Keratinocyte (primary cell): ENCODE measurements at regions not wholly inside any gene's neighbourhood (a gene's known extent, or its start where the extent isn't known, plus 50 kb on each side); places are given as distances from the start of the nearest gene placed in this dataset.

Experiments
- DNase-seq: peaks from one replicate; pipeline ENCODE4 v3.0.0-alpha.2; 2011; ENCODE audit warnings: low read depth, missing footprints, low spot score
- FAIRE-seq: peaks from 2 replicates; lab custom pipeline; 2011; peaks lifted over from hg19 to GRCh38; lab: Jason Lieb, UNC
- H2AFZ ChIP-seq: 2 replicates; pipeline ENCODE4 v1.6.0; 2012; ENCODE audit warnings: low read length, control low read depth, inconsistent platforms; ENCODE audit not compliant: control insufficient read depth
- H3K27ac ChIP-seq: 2 replicates; pipeline ENCODE4 v1.5.1; 2011; ENCODE audit warnings: low read length; ENCODE audit not compliant: control insufficient read depth, insufficient read depth
- H3K27me3 ChIP-seq: 3 replicates; pipeline ENCODE4 v1.6.0; 2011; ENCODE audit warnings: low read length; ENCODE audit not compliant: control insufficient read depth, insufficient read depth; ENCODE audit errors: extremely low read depth
- H3K36me3 ChIP-seq, 2 experiments: 2 replicates in 1 of 2; 3 replicates in 1 of 2; pipeline ENCODE4 v1.5.1; 2011; ENCODE audit warnings: low read length in 2 of 2, mild to moderate bottlenecking in 1 of 2; ENCODE audit not compliant: control insufficient read depth in 2 of 2, insufficient read depth in 2 of 2; ENCODE audit errors: extremely low read depth in 1 of 2
- H3K4me1 ChIP-seq: 3 replicates; pipeline ENCODE4 v1.5.1; 2011; ENCODE audit warnings: low read length; ENCODE audit not compliant: control insufficient read depth, insufficient read depth; ENCODE audit errors: extremely low read depth
- H3K4me2 ChIP-seq: 3 replicates; pipeline ENCODE4 v1.6.0; 2011; ENCODE audit warnings: low read depth, low read length; ENCODE audit not compliant: control insufficient read depth, insufficient read depth; ENCODE audit errors: extremely low read depth
- H3K4me3 ChIP-seq, 3 experiments: fragments of 200-600 bp in 1 of 3; sonication (generic) in 1 of 3; 2 replicates in 2 of 3; 3 replicates in 1 of 3; pipeline ENCODE4 v1.5.1; 2011 to 2016; ENCODE audit warnings: low read length in 3 of 3, mild to moderate bottlenecking in 3 of 3, control low read depth in 2 of 3, inconsistent platforms in 1 of 3, low read depth in 1 of 3, mixed read lengths in 1 of 3, mixed run types in 1 of 3, moderate library complexity in 1 of 3; ENCODE audit not compliant: control insufficient read depth in 2 of 3, insufficient read depth in 2 of 3; ENCODE audit errors: extremely low read depth in 1 of 3
- H3K79me2 ChIP-seq: 2 replicates; pipeline ENCODE4 v1.6.0; 2012; ENCODE audit warnings: low read length; ENCODE audit not compliant: control insufficient read depth, insufficient read depth
- H3K9ac ChIP-seq: 3 replicates; pipeline ENCODE4 v1.6.0; 2011; ENCODE audit warnings: low read length; ENCODE audit not compliant: control insufficient read depth, insufficient read depth; ENCODE audit errors: extremely low read depth
- H3K9me1 ChIP-seq: 3 replicates; pipeline ENCODE4 v1.6.0; 2011; ENCODE audit warnings: low read length; ENCODE audit not compliant: control insufficient read depth, insufficient read depth; ENCODE audit errors: extremely low read depth
- H3K9me3 ChIP-seq: 2 replicates; pipeline ENCODE4 v1.5.1; 2012; ENCODE audit warnings: low read depth, low read length; ENCODE audit not compliant: control insufficient read depth
- H4K20me1 ChIP-seq: 3 replicates; pipeline ENCODE4 v1.6.0; 2011; ENCODE audit warnings: low read length; ENCODE audit not compliant: control insufficient read depth, insufficient read depth; ENCODE audit errors: extremely low read depth
- CTCF ChIP-seq, 3 experiments: IDR thresholded peaks in 1 of 3; conservative IDR thresholded peaks in 1 of 3; optimal IDR thresholded peaks in 1 of 3; 2 replicates in 2 of 3; 3 replicates in 1 of 3; pipeline versions ENCODE3 to v1.5.1; 2011; ENCODE audit warnings: low read length in 3 of 3, mild to moderate bottlenecking in 3 of 3, moderate library complexity in 2 of 3, control low read depth in 1 of 3, inconsistent platforms in 1 of 3; ENCODE audit not compliant: insufficient read depth in 2 of 3; ENCODE audit errors: extremely low read depth in 1 of 3
- EZH2 ChIP-seq: IDR thresholded peaks from one replicate; pipeline ENCODE4 v1.6.1; 2012; ENCODE audit warnings: inconsistent platforms, mild to moderate bottlenecking, low read length, moderate library complexity
- dilution Hi-C: fragments of 300-500 bp; cut with MboI; formaldehyde crosslinking; loops from one replicate; pipeline ENCODE4 v1.7.0; 2020; ENCODE audit warnings: low sequenced_read_pairs; ENCODE audit not compliant: extremely low pct_ligation_motif_present

GRCh38 chr2:235134420-235134819 is 182.6 kb downstream of the SH3BP4 start:
- H3K9me1 ChIP-seq, result no peaks in the 10 kb centered on the region
- no peaks in the 10 kb centered on the region for H3K4me1 ChIP-seq
- H3K27me3 ChIP-seq, result peaks cover 4% of the 10 kb centered on the region
- no peaks in the 10 kb centered on the region for H4K20me1 ChIP-seq
- TF ChIP-seq EZH2 (no peak), CTCF (optimal IDR thresholded peaks at IDR 0.05 in 1 of 3, IDR thresholded peaks at IDR 0.05 in 1 of 3, conservative IDR thresholded peaks at IDR 0.05 in 1 of 3; ENCODE audit: extremely low read depth in 1 of 3, insufficient read depth in 2 of 3, low read length in 3 of 3) (no peak)
- H3K79me2 ChIP-seq, result no peaks in the 10 kb centered on the region
- no peak overlapping the region for H2AFZ ChIP-seq
- no peaks in the 10 kb centered on the region for H3K36me3 ChIP-seq
- no peak overlapping the region for H3K4me2 ChIP-seq
- H3K9ac ChIP-seq, result no peak overlapping the region
- no peak overlapping the region for H3K4me3 ChIP-seq
- FAIRE-seq (no peak), DNase-seq (no peak)
- H3K9me3 ChIP-seq, result no peaks in the 10 kb centered on the region
- H3K27ac ChIP-seq, result no peak overlapping the region
- dilution Hi-C loops, result no loop called here

DNA sequence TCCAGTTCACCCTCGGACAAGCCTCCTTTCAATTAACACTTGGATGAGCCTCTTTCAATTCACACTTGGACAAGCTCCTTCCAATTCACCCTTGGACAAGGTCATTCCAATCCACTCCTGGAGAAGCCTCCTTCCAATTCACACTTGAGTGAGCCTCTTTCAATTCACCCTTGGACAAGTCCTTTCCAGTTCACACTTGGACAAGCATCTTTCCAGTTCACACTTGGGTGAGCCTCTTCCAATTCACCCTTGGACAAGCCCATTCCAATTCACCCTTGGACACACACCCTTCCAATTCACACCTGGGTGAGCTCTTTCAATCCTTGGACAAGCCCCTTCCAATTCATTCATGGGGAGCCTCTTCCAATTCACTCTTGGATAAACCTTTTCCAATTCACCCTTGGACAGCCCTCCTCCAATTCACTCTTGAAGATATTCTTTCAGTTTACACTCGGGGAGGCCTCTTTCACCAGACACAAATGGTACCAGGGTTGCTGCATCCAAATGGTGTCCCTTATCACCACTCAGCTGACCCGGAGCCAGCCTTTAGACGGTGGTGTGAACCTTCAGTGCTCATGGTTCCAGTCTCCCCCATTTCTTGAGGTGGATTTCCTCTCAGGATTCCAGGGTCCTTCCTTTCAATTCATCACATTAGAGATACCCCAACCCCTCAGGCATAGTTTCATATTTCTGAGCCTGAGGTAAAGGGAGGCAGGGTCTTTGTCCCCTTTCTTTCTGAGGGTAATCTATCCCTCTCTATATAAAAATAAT is 183.6 kb downstream of the SH3BP4 start:
- Histone ChIP-seq H3K9me1 (no peaks in the 10 kb centered on the region), H3K79me2 (no peaks in the 10 kb centered on the region), H3K9me3 (no peaks in the 10 kb centered on the region), H4K20me1 (no peaks in the 10 kb centered on the region), H3K36me3 (no peaks in the 10 kb centered on the region), H2AFZ (no peak overlapping the region), H3K9ac (no peak overlapping the region), H3K27ac (no peak overlapping the region), H3K4me1 (no peaks in the 10 kb centered on the region), H3K4me3 (no peak overlapping the region), H3K4me2 (no peak overlapping the region), H3K27me3 (peaks cover 7% of the 10 kb centered on the region)
- dilution Hi-C loops, result no loop called here
- TF ChIP-seq EZH2 (no peak), CTCF (optimal IDR thresholded peaks at IDR 0.05 in 1 of 3, IDR thresholded peaks at IDR 0.05 in 1 of 3, conservative IDR thresholded peaks at IDR 0.05 in 1 of 3; ENCODE audit: extremely low read depth in 1 of 3, insufficient read depth in 2 of 3, low read length in 3 of 3) (no peak)
- DNase-seq, result no peak
- no peak for FAIRE-seq
